ENCODE measurements at regions not wholly inside any gene's neighbourhood (a gene's known extent, or its start where the extent isn't known, plus 50 kb on each side); places are given as distances from the start of the nearest gene placed in this dataset.

DNA sequence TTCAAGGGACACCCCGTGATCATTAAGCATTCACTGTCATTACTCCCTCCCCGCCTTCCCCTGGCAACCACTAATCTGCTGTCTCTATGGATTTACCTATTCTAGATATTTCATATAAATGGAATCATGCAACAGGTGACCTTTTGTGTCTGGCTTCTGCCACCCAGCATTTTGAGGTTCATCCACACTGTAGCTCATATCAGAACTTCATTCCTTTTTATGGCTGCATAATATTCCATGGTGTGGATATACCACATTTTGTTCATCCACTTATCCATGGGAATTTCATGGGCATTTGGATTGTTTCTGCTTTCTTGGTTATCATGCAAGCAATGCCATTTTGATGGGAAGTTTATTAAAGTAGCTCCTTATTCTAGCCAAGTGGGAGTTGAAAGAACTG, 184.2 kb upstream of the VASH1 start:
- DNase-seq (ENCODE audit: low spot score), result no peak
- Histone ChIP-seq H3K4me3 (ENCODE audit: low read depth, low read length, poor library complexity, severe bottlenecking) (no peak overlapping the region), H3K27me3 (replicated peaks; ENCODE audit: insufficient read depth, low read depth, low read length, poor library complexity) (no peaks in the 10 kb centered on the region), H3K9me3 (ENCODE audit: low read depth, low read length, poor library complexity, severe bottlenecking) (no peaks in the 10 kb centered on the region), H3K27ac (ENCODE audit: low read depth, low read length, poor library complexity, severe bottlenecking) (no peak overlapping the region), H3K36me3 (ENCODE audit: insufficient read depth, low read length, poor library complexity, severe bottlenecking) (no peaks in the 10 kb centered on the region), H3K4me1 (ENCODE audit: insufficient read depth, low read length, poor library complexity, severe bottlenecking) (no peaks in the 10 kb centered on the region)
- intact Hi-C loops (cut with micrococcal nuclease; ENCODE audit: unreplicated experiment), result no loop called here
- no TSS peak for BruUV-seq (replicated peaks)
- POLR2A ChIA-PET (ENCODE audit: low non-redundant PET), result no interaction called here
- CTCF ChIA-PET, result no interaction called here
- TF ChIP-seq, protein P1, sequence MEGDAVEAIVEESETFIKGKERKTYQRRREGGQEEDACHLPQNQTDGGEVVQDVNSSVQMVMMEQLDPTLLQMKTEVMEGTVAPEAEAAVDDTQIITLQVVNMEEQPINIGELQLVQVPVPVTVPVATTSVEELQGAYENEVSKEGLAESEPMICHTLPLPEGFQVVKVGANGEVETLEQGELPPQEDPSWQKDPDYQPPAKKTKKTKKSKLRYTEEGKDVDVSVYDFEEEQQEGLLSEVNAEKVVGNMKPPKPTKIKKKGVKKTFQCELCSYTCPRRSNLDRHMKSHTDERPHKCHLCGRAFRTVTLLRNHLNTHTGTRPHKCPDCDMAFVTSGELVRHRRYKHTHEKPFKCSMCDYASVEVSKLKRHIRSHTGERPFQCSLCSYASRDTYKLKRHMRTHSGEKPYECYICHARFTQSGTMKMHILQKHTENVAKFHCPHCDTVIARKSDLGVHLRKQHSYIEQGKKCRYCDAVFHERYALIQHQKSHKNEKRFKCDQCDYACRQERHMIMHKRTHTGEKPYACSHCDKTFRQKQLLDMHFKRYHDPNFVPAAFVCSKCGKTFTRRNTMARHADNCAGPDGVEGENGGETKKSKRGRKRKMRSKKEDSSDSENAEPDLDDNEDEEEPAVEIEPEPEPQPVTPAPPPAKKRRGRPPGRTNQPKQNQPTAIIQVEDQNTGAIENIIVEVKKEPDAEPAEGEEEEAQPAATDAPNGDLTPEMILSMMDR (conservative IDR thresholded peaks at IDR 0.05; ENCODE audit: low read depth, low read length), result no peak

DNA sequence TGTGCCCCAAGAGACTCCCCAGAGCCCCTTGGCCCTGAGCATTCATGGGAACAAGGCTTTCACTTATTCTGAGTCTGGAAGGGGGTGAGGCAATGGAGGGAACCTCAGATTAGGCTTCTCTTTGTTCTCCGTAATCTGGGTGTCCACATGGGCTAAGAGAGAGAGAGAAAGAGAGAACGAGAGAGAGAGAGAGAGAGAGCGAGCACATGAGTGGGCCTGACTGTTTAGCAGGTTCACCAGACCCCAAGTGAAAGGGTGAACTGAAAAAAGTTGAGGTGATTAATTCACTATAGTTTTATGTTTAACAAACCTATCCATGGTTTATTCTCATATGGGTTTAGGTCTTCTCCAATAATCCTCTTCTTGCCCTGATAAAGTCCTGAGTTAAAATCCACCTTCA, 183.4 kb upstream of the VASH1 start:
- POLR2A ChIA-PET (ENCODE audit: low non-redundant PET), result no interaction called here
- TF ChIP-seq EZH2 (IDR thresholded peaks at IDR 0.05; ENCODE audit: borderline replicate concordance, low read depth, low read length, poor library complexity, severe bottlenecking), result no peak
- TF ChIP-seq, protein P1 (conservative IDR thresholded peaks at IDR 0.05; ENCODE audit: low read depth, low read length), result no peak
- H3K36me3 ChIP-seq (ENCODE audit: insufficient read depth, low read length, poor library complexity, severe bottlenecking), result no peaks in the 10 kb centered on the region
- no TSS peak for BruUV-seq (replicated peaks)
- H3K4me3 ChIP-seq (ENCODE audit: low read depth, low read length, poor library complexity, severe bottlenecking), result no peak overlapping the region
- no peak for DNase-seq (ENCODE audit: low spot score)
- CTCF ChIA-PET, result no interaction called here
- intact Hi-C loops (cut with micrococcal nuclease; ENCODE audit: unreplicated experiment), result no loop called here
- H3K27ac ChIP-seq (ENCODE audit: low read depth, low read length, poor library complexity, severe bottlenecking), result no peak overlapping the region
- no peaks in the 10 kb centered on the region for H3K27me3 ChIP-seq (replicated peaks; ENCODE audit: insufficient read depth, low read depth, low read length, poor library complexity)
- H3K9me3 ChIP-seq (ENCODE audit: low read depth, low read length, poor library complexity, severe bottlenecking), result no peaks in the 10 kb centered on the region
- no peaks in the 10 kb centered on the region for H3K4me1 ChIP-seq (ENCODE audit: insufficient read depth, low read length, poor library complexity, severe bottlenecking)

DNA sequence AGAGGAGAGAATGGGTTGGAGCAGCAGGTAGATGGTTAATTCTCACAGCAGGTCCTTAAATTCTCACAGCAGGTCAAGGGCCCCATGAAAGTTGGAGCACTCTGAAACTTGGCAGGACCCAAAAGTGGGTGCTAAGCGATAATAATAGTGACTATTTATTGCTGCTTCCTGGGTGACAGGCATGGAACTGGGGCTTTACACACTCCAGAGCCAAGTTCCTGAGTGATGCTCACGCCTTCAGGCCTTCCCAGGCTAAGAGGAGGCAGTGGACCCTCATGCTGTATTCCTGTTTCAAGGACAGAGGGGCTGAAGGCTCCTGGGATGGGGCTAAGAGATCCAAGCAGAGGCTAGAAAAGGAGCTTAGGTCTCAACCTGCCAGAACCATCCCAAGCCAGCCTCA, 180.9 kb upstream of the VASH1 start:
- TF ChIP-seq, protein P1 (conservative IDR thresholded peaks at IDR 0.05; ENCODE audit: low read depth, low read length), result no peak
- TF ChIP-seq EZH2 (IDR thresholded peaks at IDR 0.05; ENCODE audit: borderline replicate concordance, low read depth, low read length, poor library complexity, severe bottlenecking), result no peak
- POLR2A ChIA-PET (ENCODE audit: low non-redundant PET), result no interaction called here
- BruUV-seq (replicated peaks), result no TSS peak

More for the DNA sequence above, 180.9 kb upstream of the VASH1 start:
- Histone ChIP-seq H3K4me1 (ENCODE audit: insufficient read depth, low read length, poor library complexity, severe bottlenecking) (peaks cover 13% of the 10 kb centered on the region), H3K9me3 (ENCODE audit: low read depth, low read length, poor library complexity, severe bottlenecking) (no peaks in the 10 kb centered on the region), H3K4me3 (ENCODE audit: low read depth, low read length, poor library complexity, severe bottlenecking) (no peak overlapping the region), H3K36me3 (ENCODE audit: insufficient read depth, low read length, poor library complexity, severe bottlenecking) (no peaks in the 10 kb centered on the region), H3K27me3 (replicated peaks; ENCODE audit: insufficient read depth, low read depth, low read length, poor library complexity) (no peaks in the 10 kb centered on the region), H3K27ac (ENCODE audit: low read depth, low read length, poor library complexity, severe bottlenecking) (no peak overlapping the region)
- intact Hi-C loops (cut with micrococcal nuclease; ENCODE audit: unreplicated experiment), result no loop called here
- DNase-seq (ENCODE audit: low spot score), result no peak
- CTCF ChIA-PET, result no interaction called here
